HG03066 (cell line): ENCODE measurements at regions not wholly inside any gene's neighbourhood (a gene's known extent, or its start where the extent isn't known, plus 50 kb on each side); places are given as distances from the start of the nearest gene placed in this dataset.
A peak's percentile ranks its signal among the peaks of the same experiment; 100 is the strongest.
"Not testable (repeated sequence)": the region's sequence is repeated elsewhere in the genome, so short reads cannot be mapped to it uniquely, and the experiment has no call there.

Experiments used
- ATAC-seq: cut with Tn5 transposase; IDR thresholded peaks from one replicate; pipeline ENCODE4 v1.9.1; 2021; ENCODE audit warnings: low read depth; ENCODE audit not compliant: unreplicated experiment

GRCh38 chr1:10936998-10937901 is 75.2 kb upstream of the TARDBP start:
- ATAC-seq: no peak

- no peak for ATAC-seq
Measured at GRCh38 chr1:10938741-10939417, 73.6 kb upstream of the TARDBP start.

GRCh38 chr1:10939654-10940450 is 72.6 kb upstream of the TARDBP start:
- peak; percentile 67 for ATAC-seq

GRCh38 chr1:10940451-10940804 is 72.0 kb upstream of the TARDBP start:
- no peak for ATAC-seq

- no peak for ATAC-seq
Measured at GRCh38 chr1:10940838-10941237, 71.6 kb upstream of the TARDBP start.

- ATAC-seq: no peak
Measured at GRCh38 chr1:10941891-10942541, 70.4 kb upstream of the TARDBP start.

- ATAC-seq: no peak
Measured at GRCh38 chr1:10942542-10942912, 69.9 kb upstream of the TARDBP start.

GRCh38 chr1:10943041-10943440 is 69.4 kb upstream of the TARDBP start:
- ATAC-seq: no peak

- ATAC-seq: no peak
Measured at GRCh38 chr1:10943991-10944730, 68.3 kb upstream of the TARDBP start.

- no peak for ATAC-seq
Measured at GRCh38 chr1:10945991-10946509, 66.4 kb upstream of the TARDBP start.

GRCh38 chr1:10947181-10947580 is 65.3 kb upstream of the TARDBP start:
- ATAC-seq: no peak

GRCh38 chr1:10947691-10948462 is 64.6 kb upstream of the TARDBP start:
- no peak for ATAC-seq

- no peak for ATAC-seq
Measured at GRCh38 chr1:10948463-10948775, 64.0 kb upstream of the TARDBP start.

GRCh38 chr1:10950316-10951172 is 61.9 kb upstream of the TARDBP start:
- no peak for ATAC-seq

- ATAC-seq: not testable (repeated sequence)
Measured at GRCh38 chr1:10951298-10951697, 61.2 kb upstream of the TARDBP start.

- ATAC-seq: no peak
Measured at GRCh38 chr1:10951961-10952360, 60.5 kb upstream of the TARDBP start.

GRCh38 chr1:10953505-10954193 is 58.8 kb upstream of the TARDBP start:
- no peak for ATAC-seq

GRCh38 chr1:10957133-10957532 is 55.3 kb upstream of the TARDBP start:
- no peak for ATAC-seq
